Hepatocyte (in vitro differentiated cells): ENCODE measurements at regions not wholly inside any gene's neighbourhood (a gene's known extent, or its start where the extent isn't known, plus 50 kb on each side); places are given as distances from the start of the nearest gene placed in this dataset.
A peak's percentile ranks its signal among the peaks of the same experiment; 100 is the strongest.

ENCODE experiments used
- DNase-seq: peaks from one replicate; pipeline ENCODE4 v3.0.0-alpha.2; 2016; ENCODE audit warnings: low spot score
- H2AFZ ChIP-seq: fragments of 200-600 bp; sonication (generic); 2 replicates; pipeline ENCODE4 v1.6.0; 2016; ENCODE audit warnings: antibody characterized with exemption, mild to moderate bottlenecking
- H3K27ac ChIP-seq: fragments of 200-600 bp; sonication (generic); 2 replicates; pipeline ENCODE4 v1.5.1; 2016; ENCODE audit warnings: mild to moderate bottlenecking
- H3K27me3 ChIP-seq: fragments of 200-600 bp; sonication (generic); 2 replicates; pipeline ENCODE4 v1.6.1; 2016
- H3K36me3 ChIP-seq: fragments of 200-600 bp; sonication (generic); replicated peaks from 2 replicates; pipeline ENCODE4 v1.5.1; 2016; ENCODE audit warnings: low read depth; ENCODE audit not compliant: insufficient read depth
- H3K4me1 ChIP-seq: fragments of 200-600 bp; sonication (generic); 2 replicates; pipeline ENCODE4 v1.5.1; 2016; ENCODE audit warnings: mild to moderate bottlenecking, moderate library complexity; ENCODE audit not compliant: insufficient read depth
- H3K4me2 ChIP-seq: fragments of 200-600 bp; sonication (generic); 2 replicates; pipeline ENCODE4 v1.6.0; 2016
- H3K4me3 ChIP-seq: fragments of 200-600 bp; sonication (generic); 2 replicates; pipeline ENCODE4 v1.5.1; 2016; ENCODE audit warnings: mild to moderate bottlenecking
- H3K79me2 ChIP-seq: fragments of 200-600 bp; sonication (generic); 2 replicates; pipeline ENCODE4 v1.6.0; 2017; ENCODE audit warnings: mild to moderate bottlenecking
- H3K9me2 ChIP-seq: fragments of 200-600 bp; sonication (generic); replicated peaks from 2 replicates; pipeline ENCODE4 v1.6.0; 2017; ENCODE audit warnings: mild to moderate bottlenecking; ENCODE audit not compliant: insufficient read depth
- H3K9me3 ChIP-seq: fragments of 200-600 bp; sonication (generic); 2 replicates; pipeline ENCODE4 v1.5.1; 2016; ENCODE audit warnings: low read depth, mild to moderate bottlenecking
- H4K20me1 ChIP-seq: fragments of 200-600 bp; sonication (generic); 2 replicates; pipeline ENCODE4 v1.6.0; 2016; ENCODE audit warnings: mild to moderate bottlenecking; ENCODE audit not compliant: insufficient read depth, poor library complexity, severe bottlenecking
- EZH2 ChIP-seq: fragments of 200-600 bp; sonication (generic); IDR thresholded peaks from 2 replicates; pipeline ENCODE4 v1.6.1; 2016; ENCODE audit warnings: antibody characterized with exemption, mild to moderate bottlenecking, borderline replicate concordance
- EZH2phosphoT487 ChIP-seq: fragments of 200-600 bp; sonication (generic); IDR thresholded peaks from one replicate; pipeline ENCODE4 v1.6.1; 2018; ENCODE audit warnings: antibody characterized with exemption, mild to moderate bottlenecking, low read depth, moderate library complexity; ENCODE audit not compliant: unreplicated experiment, severe bottlenecking
- WGBS: methylation state at CpG from one replicate; pipeline ENCODE4 v1.1.6; 2016; ENCODE audit warnings: low lambda C conversion rate; ENCODE audit errors: missing lambda C conversion rate; 5-methylcytosine and 5-hydroxymethylcytosine counted together
- TF ChIP-seq, protein P1 (sequence below): fragments of 200-600 bp; sonication (generic); IDR thresholded peaks from 2 replicates; pipeline ENCODE4 v1.5.1; 2016; ENCODE audit warnings: antibody characterized with exemption, mild to moderate bottlenecking; ENCODE audit not compliant: poor library complexity

DNA sequence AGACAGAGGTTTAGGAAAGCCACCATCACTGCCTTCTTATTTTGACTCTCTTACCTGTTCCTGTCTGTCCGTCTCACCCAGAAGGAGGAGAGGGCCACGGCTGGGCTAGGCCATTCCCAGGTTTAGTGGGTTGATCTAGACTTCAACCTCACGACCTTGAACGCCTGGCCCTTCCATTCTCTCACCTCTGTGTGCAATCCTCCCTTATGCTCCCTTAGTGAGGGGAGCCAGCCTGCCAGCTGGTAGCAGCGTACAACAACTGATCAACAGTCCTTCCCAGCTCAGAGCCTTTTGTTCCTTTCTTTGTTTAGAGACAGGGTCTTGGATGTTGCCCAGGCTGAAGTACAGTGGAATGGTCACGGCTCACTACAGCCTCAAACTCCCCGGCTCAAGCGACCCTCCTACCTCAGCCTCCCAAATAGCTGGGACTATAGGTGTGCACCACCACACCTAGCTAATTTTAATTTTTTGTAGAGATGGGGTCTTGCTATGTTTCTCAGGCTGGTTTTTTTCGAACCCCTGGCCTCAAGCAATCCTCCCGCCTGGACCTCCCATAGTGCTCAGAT, 123.9 kb downstream of the ZNF664 start:
- no peaks in the 10 kb centered on the region for H3K36me3 ChIP-seq
- no peak overlapping the region for H3K4me3 ChIP-seq
- DNase-seq, result no peak
- H3K27ac ChIP-seq, result peak overlapping the region; percentile 87
- H3K9me3 ChIP-seq, result no peaks in the 10 kb centered on the region
- H3K27me3 ChIP-seq, result no peaks in the 10 kb centered on the region
- no peak overlapping the region for H3K4me2 ChIP-seq
- no peak for TF ChIP-seq EZH2
- TF ChIP-seq EZH2phosphoT487, result no peak
- TF ChIP-seq, protein P1, sequence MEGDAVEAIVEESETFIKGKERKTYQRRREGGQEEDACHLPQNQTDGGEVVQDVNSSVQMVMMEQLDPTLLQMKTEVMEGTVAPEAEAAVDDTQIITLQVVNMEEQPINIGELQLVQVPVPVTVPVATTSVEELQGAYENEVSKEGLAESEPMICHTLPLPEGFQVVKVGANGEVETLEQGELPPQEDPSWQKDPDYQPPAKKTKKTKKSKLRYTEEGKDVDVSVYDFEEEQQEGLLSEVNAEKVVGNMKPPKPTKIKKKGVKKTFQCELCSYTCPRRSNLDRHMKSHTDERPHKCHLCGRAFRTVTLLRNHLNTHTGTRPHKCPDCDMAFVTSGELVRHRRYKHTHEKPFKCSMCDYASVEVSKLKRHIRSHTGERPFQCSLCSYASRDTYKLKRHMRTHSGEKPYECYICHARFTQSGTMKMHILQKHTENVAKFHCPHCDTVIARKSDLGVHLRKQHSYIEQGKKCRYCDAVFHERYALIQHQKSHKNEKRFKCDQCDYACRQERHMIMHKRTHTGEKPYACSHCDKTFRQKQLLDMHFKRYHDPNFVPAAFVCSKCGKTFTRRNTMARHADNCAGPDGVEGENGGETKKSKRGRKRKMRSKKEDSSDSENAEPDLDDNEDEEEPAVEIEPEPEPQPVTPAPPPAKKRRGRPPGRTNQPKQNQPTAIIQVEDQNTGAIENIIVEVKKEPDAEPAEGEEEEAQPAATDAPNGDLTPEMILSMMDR, result no peak
- H3K9me2 ChIP-seq, result no peaks in the 10 kb centered on the region
- H3K4me1 ChIP-seq, result no peaks in the 10 kb centered on the region
- H4K20me1 ChIP-seq, result no peaks in the 10 kb centered on the region
- H2AFZ ChIP-seq, result no peak overlapping the region
- 94% methylated on average over 10 of the region's 10 CpGs for WGBS
- H3K79me2 ChIP-seq, result no peaks in the 10 kb centered on the region

- Histone ChIP-seq H3K9me3 (no peaks in the 10 kb centered on the region), H3K36me3 (no peaks in the 10 kb centered on the region), H3K4me2 (no peak overlapping the region), H3K9me2 (no peaks in the 10 kb centered on the region), H3K27me3 (no peaks in the 10 kb centered on the region), H3K4me3 (no peak overlapping the region), H3K27ac (peak overlapping the region; percentile 87), H2AFZ (no peak overlapping the region), H3K79me2 (no peaks in the 10 kb centered on the region), H4K20me1 (no peaks in the 10 kb centered on the region), H3K4me1 (no peaks in the 10 kb centered on the region)
- 54% methylated on average over 7 of the region's 7 CpGs for WGBS
- no peak for TF ChIP-seq EZH2phosphoT487
- TF ChIP-seq EZH2, result no peak
- TF ChIP-seq, protein P1, result no peak
- DNase-seq, result peak; percentile 45
These were observed 124.7 kb downstream of the ZNF664 start for GRCh38 chr12:124097701-124098100.

DNA sequence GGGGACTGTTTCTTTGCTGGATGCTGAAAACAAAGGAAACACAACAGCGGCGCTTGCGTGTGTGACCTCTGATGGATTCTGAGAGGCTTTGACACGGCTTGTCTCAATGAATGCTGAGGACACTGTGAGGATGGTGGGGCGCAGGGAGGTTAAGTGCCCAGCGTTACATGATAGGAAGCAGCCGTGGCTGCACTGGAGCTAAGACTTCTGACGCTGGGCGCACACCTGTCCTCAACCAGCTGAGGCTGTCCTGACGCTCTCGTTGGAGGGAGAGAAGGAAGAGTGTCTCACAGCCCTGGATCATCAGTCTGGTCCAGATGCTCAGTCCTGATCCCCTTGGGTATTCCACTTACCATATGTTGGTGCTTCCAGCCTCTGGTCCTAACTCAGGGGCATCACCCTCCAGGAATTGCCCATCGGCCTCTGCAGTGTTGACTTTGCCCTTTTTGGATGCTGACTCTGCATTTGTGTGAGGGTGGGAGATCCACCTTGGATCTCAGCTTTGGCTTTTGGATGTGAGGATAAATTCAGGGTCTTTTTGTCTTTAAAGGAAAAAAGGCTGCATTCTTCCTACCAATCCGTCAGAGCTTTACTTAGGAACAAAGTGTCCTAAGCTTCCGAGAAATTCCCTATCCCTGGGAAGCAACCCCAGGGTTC, 125.2 kb downstream of the ZNF664 start:
- Histone ChIP-seq H3K79me2 (no peaks in the 10 kb centered on the region), H3K4me3 (no peak overlapping the region), H3K27me3 (no peaks in the 10 kb centered on the region), H2AFZ (no peak overlapping the region), H3K36me3 (no peaks in the 10 kb centered on the region), H3K9me2 (no peaks in the 10 kb centered on the region), H3K9me3 (no peaks in the 10 kb centered on the region), H3K27ac (peak overlapping the region; percentile 87), H4K20me1 (no peaks in the 10 kb centered on the region), H3K4me2 (no peak overlapping the region), H3K4me1 (no peaks in the 10 kb centered on the region)
- DNase-seq, result no peak
- TF ChIP-seq, protein P1, result no peak
- TF ChIP-seq EZH2phosphoT487, result no peak
- no peak for TF ChIP-seq EZH2
- WGBS, result 85% methylated on average over 14 of the region's 14 CpGs
